LNCaP clone FGC (cell line): ENCODE measurements at regions not wholly inside any gene's neighbourhood (a gene's known extent, or its start where the extent isn't known, plus 50 kb on each side); places are given as distances from the start of the nearest gene placed in this dataset.

Experiments
- DNase-seq: peaks from one replicate; pipeline ENCODE4 v3.0.0-alpha.2; 2011; ENCODE audit warnings: low read depth
- H3K4me3 ChIP-seq: 2 replicates; pipeline ENCODE4 v1.5.1; 2011; ENCODE audit warnings: mild to moderate bottlenecking, low read depth, low read length, control low read depth
- CTCF ChIP-seq: IDR thresholded peaks from 2 replicates; pipeline ENCODE4 v1.5.1; 2012; ENCODE audit warnings: mild to moderate bottlenecking; ENCODE audit not compliant: control insufficient read depth, insufficient read depth; ENCODE audit errors: extremely low read depth

- no peak overlapping the region for H3K4me3 ChIP-seq
- TF ChIP-seq CTCF: no peak
- no peak for DNase-seq
These were observed 111.9 kb upstream of the CALN1 start for GRCh38 chr7:72524037-72524436.

GRCh38 chr7:72504061-72504706 lies 92.0 kb upstream of the CALN1 start:
- no peak for TF ChIP-seq CTCF
- DNase-seq: no peak
- H3K4me3 ChIP-seq: no peak overlapping the region

GRCh38 chr7:72503644-72504043 lies 91.5 kb upstream of the CALN1 start:
- DNase-seq: no peak
- H3K4me3 ChIP-seq: no peak overlapping the region
- no peak for TF ChIP-seq CTCF

GRCh38 chr7:72494807-72495206 lies 82.7 kb upstream of the CALN1 start:
- no peak for DNase-seq

GRCh38 chr7:72493850-72494661 lies 81.9 kb upstream of the CALN1 start:
- H3K4me3 ChIP-seq: no peak overlapping the region
- DNase-seq: peak; percentile 44
- peak; percentile 87 for TF ChIP-seq CTCF

More at GRCh38 chr7:72494807-72495206, 82.7 kb upstream of the CALN1 start:
- no peak overlapping the region for H3K4me3 ChIP-seq
- no peak for TF ChIP-seq CTCF

- no peak for TF ChIP-seq CTCF
- H3K4me3 ChIP-seq: no peak overlapping the region
- DNase-seq: no peak
These were observed 80.4 kb upstream of the CALN1 start for GRCh38 chr7:72492461-72493065.

GRCh38 chr7:72490301-72490700 lies 78.2 kb upstream of the CALN1 start:
- no peak for DNase-seq
- H3K4me3 ChIP-seq: no peak overlapping the region
- no peak for TF ChIP-seq CTCF
